ENCODE measurements at regions not wholly inside any gene's neighbourhood (a gene's known extent, or its start where the extent isn't known, plus 50 kb on each side); places are given as distances from the start of the nearest gene placed in this dataset.
"Not testable (repeated sequence)": the region's sequence is repeated elsewhere in the genome, so short reads cannot be mapped to it uniquely, and the experiment has no call there.

- TF ChIP-seq YY1 (tag by site-specific recombination; IDR thresholded peaks at IDR 0.05); ZNF146 (tag by site-specific recombination; IDR thresholded peaks at IDR 0.05); CTCF (tag by site-specific recombination; IDR thresholded peaks at IDR 0.05); ZBTB26 (tag by site-specific recombination; optimal IDR thresholded peaks at IDR 0.05); ZBTB20 (tag by site-specific recombination; IDR thresholded peaks at IDR 0.05); ZBTB1 (tag by site-specific recombination; IDR thresholded peaks at IDR 0.05); ZBTB8A (tag by site-specific recombination; IDR thresholded peaks at IDR 0.05); ZNF274 (IDR thresholded peaks at IDR 0.05; ENCODE audit: low read length); ZNF274 (tag by site-specific recombination; IDR thresholded peaks at IDR 0.05; ENCODE audit: borderline replicate concordance); ZNF24 (tag by site-specific recombination; IDR thresholded peaks at IDR 0.05); ZNF366 (tag by site-specific recombination; conservative IDR thresholded peaks at IDR 0.05); REST (tag by site-specific recombination; IDR thresholded peaks at IDR 0.05); SALL2 (tag by site-specific recombination; IDR thresholded peaks at IDR 0.05; ENCODE audit: borderline replicate concordance); ZNF768 (tag by site-specific recombination; IDR thresholded peaks at IDR 0.05); SP7 (tag by site-specific recombination; IDR thresholded peaks at IDR 0.05): not testable (repeated sequence)
These were observed 241.7 kb downstream of the MPDZ start for GRCh38 chr9:13037808-13038207.
